A549 (cell line): ENCODE measurements at regions not wholly inside any gene's neighbourhood (a gene's known extent, or its start where the extent isn't known, plus 50 kb on each side); places are given as distances from the start of the nearest gene placed in this dataset.

Experiments
- ATAC-seq, 2 experiments: fragments of 200-7000 bp in 1 of 2; fragments of >200 bp in 1 of 2; cut with Nextera tagmentation in 1 of 2; cut with Tn5 transposase in 1 of 2; 3 replicates each; pipeline versions ENCODE4 v1.8.0 to v1.9.1; 2018 to 2020; ENCODE audit warnings: mild to moderate bottlenecking in 1 of 2, moderate library complexity in 1 of 2
- CTCF ChIA-PET: fragments of 300-600 bp; sonication (Branson Sonifier 250); formaldehyde crosslinking; extraction: SDS; loops from one replicate; lab custom pipeline; 2021; ENCODE audit warnings: antibody characterized with exemption, inconsistent platforms; lab: Yijun Ruan, JAX
- POLR2A ChIA-PET: fragments of 350-600 bp; formaldehyde crosslinking; extraction: SDS; loops from one replicate; lab custom pipeline; 2021; ENCODE audit warnings: antibody characterized with exemption, inconsistent platforms; lab: Yijun Ruan, JAX
- DNase-seq, 2 experiments: peaks; one replicate each; pipeline versions ENCODE4 v3.0.0 to v3.0.0-alpha.2; 2011 to 2016; ENCODE audit warnings: low read depth in 1 of 2, low spot score in 1 of 2
- FAIRE-seq: peaks from 2 replicates; lab custom pipeline; 2011; peaks lifted over from hg19 to GRCh38; lab: Jason Lieb, UNC
- H3K27ac ChIP-seq, 2 experiments: fragments of >200 bp; sonication (Bioruptor Twin); formaldehyde crosslinking; 3 replicates each; pipeline ENCODE4 v1.5.1; 2016 to 2017
- H3K4me1 ChIP-seq: fragments of >200 bp; sonication (Bioruptor Twin); formaldehyde crosslinking; 3 replicates; pipeline ENCODE4 v1.6.1; 2016
- H3K4me2 ChIP-seq: fragments of >200 bp; sonication (Bioruptor Twin); formaldehyde crosslinking; 3 replicates; pipeline ENCODE4 v1.6.1; 2016
- H3K4me3 ChIP-seq: fragments of >200 bp; sonication (Bioruptor Twin); formaldehyde crosslinking; 3 replicates; pipeline ENCODE4 v1.5.1; 2016
- H3K9me3 ChIP-seq: fragments of >200 bp; sonication (Bioruptor Twin); formaldehyde crosslinking; 3 replicates; pipeline ENCODE4 v1.6.1; 2016
- ATOH8 ChIP-seq: fragments of 250-450 bp; sonication (Bioruptor Pico); IDR thresholded peaks from 2 replicates; pipeline ENCODE4 v1.5.0; 2020; ENCODE audit warnings: low read depth, mild to moderate bottlenecking, moderate library complexity
- CEBPB ChIP-seq, 2 experiments: fragments of >200 bp in 1 of 2; sonication (Bioruptor Twin) in 1 of 2; formaldehyde crosslinking in 1 of 2; IDR thresholded peaks; 2 replicates each; pipeline ENCODE4 v1.6.1; 2012 to 2016
- E2F6 ChIP-seq: IDR thresholded peaks from 2 replicates; pipeline ENCODE4 v1.6.1; 2012; ENCODE audit warnings: low read depth, borderline replicate concordance
- EHMT2 ChIP-seq: fragments of 200-600 bp; sonication (generic); IDR thresholded peaks from 2 replicates; pipeline ENCODE4 v1.6.1; 2016; ENCODE audit warnings: antibody characterized with exemption, low read depth, mild to moderate bottlenecking, moderate library complexity
- ELK1 ChIP-seq: fragments of 150-350 bp; IDR thresholded peaks from 2 replicates; pipeline ENCODE4 v1.6.1; 2014; ENCODE audit warnings: low read depth, mild to moderate bottlenecking, low read length
- EP300 ChIP-seq, 2 experiments: fragments of >200 bp; sonication (Bioruptor Twin); formaldehyde crosslinking; IDR thresholded peaks; 2 replicates in 1 of 2; 3 replicates in 1 of 2; pipeline ENCODE4 v1.6.1; 2016 to 2017
- FOSB ChIP-seq: fragments of 250-450 bp; sonication (Bioruptor Pico); IDR thresholded peaks from 2 replicates; pipeline ENCODE4 v1.5.0; 2020; ENCODE audit warnings: mild to moderate bottlenecking, moderate library complexity
- HDAC2 ChIP-seq: fragments of 200-600 bp; sonication (generic); IDR thresholded peaks from 2 replicates; pipeline ENCODE4 v1.6.1; 2016
- HEYL ChIP-seq: fragments of 250-450 bp; sonication (Bioruptor Pico); IDR thresholded peaks from 2 replicates; pipeline ENCODE4 v1.8.0; 2021; ENCODE audit warnings: mild to moderate bottlenecking, moderate library complexity
- HOXB13 ChIP-seq: fragments of 250-450 bp; sonication (Bioruptor Pico); IDR thresholded peaks from 2 replicates; pipeline ENCODE4 v1.5.0; 2020; ENCODE audit warnings: low read depth, mild to moderate bottlenecking, moderate library complexity
- HOXB5 ChIP-seq: fragments of 250-450 bp; sonication (Bioruptor Pico); IDR thresholded peaks from 2 replicates; pipeline ENCODE4 v1.5.0; 2020; ENCODE audit warnings: mild to moderate bottlenecking, moderate library complexity
- JUN ChIP-seq, 2 experiments: fragments of >200 bp; sonication (Bioruptor Twin); formaldehyde crosslinking; IDR thresholded peaks; 2 replicates in 1 of 2; 3 replicates in 1 of 2; pipeline ENCODE4 v1.6.1; 2016 to 2017
- JUNB ChIP-seq: fragments of >200 bp; sonication (Bioruptor Twin); formaldehyde crosslinking; IDR thresholded peaks from 2 replicates; pipeline ENCODE4 v1.6.1; 2016
- MAX ChIP-seq: IDR thresholded peaks from 2 replicates; pipeline ENCODE4 v1.6.1; 2012
- MAZ ChIP-seq: fragments of 150-350 bp; IDR thresholded peaks from 2 replicates; pipeline ENCODE4 v1.6.1; 2014; ENCODE audit warnings: antibody characterized with exemption, low read depth, low read length, borderline replicate concordance
- NFE2L2 ChIP-seq: fragments of 150-350 bp; conservative IDR thresholded peaks from 2 replicates; pipeline ENCODE4 v1.6.1; 2014; ENCODE audit warnings: low read length
- NR3C1 ChIP-seq: fragments of >200 bp; sonication (Bioruptor Twin); formaldehyde crosslinking; IDR thresholded peaks from 3 replicates; pipeline ENCODE4 v1.6.1; 2017
- POLR2A ChIP-seq: IDR thresholded peaks from 2 replicates; pipeline ENCODE4 v1.6.1; 2012; ENCODE audit warnings: mild to moderate bottlenecking, low read length
- POLR2AphosphoS2 ChIP-seq: conservative IDR thresholded peaks from 2 replicates; pipeline ENCODE4 v1.6.1; 2012; ENCODE audit warnings: low read length, improper control_type of control experiment, inconsistent platforms
- RARB ChIP-seq: fragments of 250-450 bp; sonication (Bioruptor Pico); IDR thresholded peaks from 2 replicates; pipeline ENCODE4 v1.8.0; 2021; ENCODE audit warnings: mild to moderate bottlenecking, moderate library complexity
- REST ChIP-seq: fragments of 200-600 bp; sonication (generic); IDR thresholded peaks from 2 replicates; pipeline ENCODE4 v1.6.1; 2016; ENCODE audit warnings: antibody characterized with exemption, mild to moderate bottlenecking, moderate library complexity
- SMC3 ChIP-seq: fragments of >200 bp; sonication (Bioruptor Twin); formaldehyde crosslinking; IDR thresholded peaks from 3 replicates; pipeline ENCODE4 v1.6.1; 2018; ENCODE audit warnings: inconsistent platforms
- SREBF2 ChIP-seq: fragments of 450-650 bp; IDR thresholded peaks from 2 replicates; pipeline ENCODE4 v1.6.1; 2014; ENCODE audit warnings: mild to moderate bottlenecking, moderate library complexity
- TFCP2L1 ChIP-seq: fragments of 250-450 bp; sonication (Bioruptor Pico); IDR thresholded peaks from 2 replicates; pipeline ENCODE4 v1.5.0; 2021; ENCODE audit warnings: mild to moderate bottlenecking
- TP53 ChIP-seq: fragments of 250-450 bp; sonication (Bioruptor Pico); IDR thresholded peaks from 2 replicates; pipeline ENCODE4 v1.5.0; 2021; ENCODE audit warnings: mild to moderate bottlenecking, moderate library complexity
- ZC3H11A ChIP-seq: fragments of 450-650 bp; IDR thresholded peaks from 2 replicates; pipeline ENCODE4 v1.6.1; 2014; ENCODE audit warnings: antibody characterized with exemption, mild to moderate bottlenecking
- ZSCAN20 ChIP-seq: fragments of 250-450 bp; sonication (Bioruptor Pico); IDR thresholded peaks from 2 replicates; pipeline ENCODE4 v1.8.0; 2022; ENCODE audit warnings: mild to moderate bottlenecking, moderate library complexity
- WGBS: methylation state at CpG from one replicate; pipeline ENCODE4 v1.1.6; 2017; ENCODE audit errors: missing lambda C conversion rate; 5-methylcytosine and 5-hydroxymethylcytosine counted together
- TF ChIP-seq, protein P1 (sequence below): IDR thresholded peaks from 2 replicates; pipeline ENCODE4 v1.6.1; 2012

DNA sequence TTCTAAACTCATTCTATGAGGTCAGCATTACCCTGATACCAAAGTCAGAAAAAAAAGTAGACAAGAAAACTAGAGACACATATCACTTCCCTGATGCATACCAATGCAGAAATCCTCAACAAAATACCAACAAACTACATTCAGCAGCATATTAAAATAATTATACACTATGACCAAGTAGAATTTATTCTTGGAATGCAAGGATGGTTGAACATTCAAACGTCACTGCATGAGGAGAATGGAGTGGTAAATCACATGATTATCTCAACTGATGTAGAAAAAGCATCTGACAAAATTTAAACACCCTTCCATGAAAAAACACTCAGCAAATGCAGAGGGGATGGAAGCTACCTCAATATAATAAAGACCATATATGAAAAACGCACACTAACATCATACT, 155.0 kb upstream of the KCNJ18 start:
- H3K4me1 ChIP-seq: no peaks in the 10 kb centered on the region
- CTCF ChIA-PET: no interaction called here
- no peak overlapping the region for H3K4me2 ChIP-seq
- no peak overlapping the region for H3K4me3 ChIP-seq
- WGBS: 73% methylated on average over 2 of the region's 2 CpGs
- FAIRE-seq (peak; percentile 61), DNase-seq (no peak), ATAC-seq (no peak)
- peaks cover 25% of the 10 kb centered on the region; the same call in 2 of the 3 replicates for H3K9me3 ChIP-seq
- POLR2A ChIA-PET: no interaction called here
- H3K27ac ChIP-seq: no peak overlapping the region
- TF ChIP-seq EP300 (IDR thresholded peaks at IDR 0.05) (no peak), NFE2L2 (no peak), REST (no peak), JUN (IDR thresholded peaks at IDR 0.05) (no peak), ZC3H11A (no peak), ATOH8 (CRISPR knock-in tag) (no peak), SREBF2 (no peak), FOSB (no peak), POLR2A (no peak), TFCP2L1 (CRISPR knock-in tag) (no peak), ELK1 (no peak), SMC3 (no peak)
- TF ChIP-seq, protein P1, sequence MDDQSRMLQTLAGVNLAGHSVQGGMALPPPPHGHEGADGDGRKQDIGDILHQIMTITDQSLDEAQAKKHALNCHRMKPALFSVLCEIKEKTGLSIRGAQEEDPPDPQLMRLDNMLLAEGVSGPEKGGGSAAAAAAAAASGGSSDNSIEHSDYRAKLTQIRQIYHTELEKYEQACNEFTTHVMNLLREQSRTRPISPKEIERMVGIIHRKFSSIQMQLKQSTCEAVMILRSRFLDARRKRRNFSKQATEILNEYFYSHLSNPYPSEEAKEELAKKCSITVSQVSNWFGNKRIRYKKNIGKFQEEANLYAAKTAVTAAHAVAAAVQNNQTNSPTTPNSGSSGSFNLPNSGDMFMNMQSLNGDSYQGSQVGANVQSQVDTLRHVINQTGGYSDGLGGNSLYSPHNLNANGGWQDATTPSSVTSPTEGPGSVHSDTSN: no peak

- CTCF ChIA-PET: no interaction called here
- ATAC-seq: no peak
- WGBS: 73% methylated on average over 1 of the region's 1 CpG
These were observed 153.7 kb upstream of the KCNJ18 start for GRCh38 chr17:21538615-21539014.

More at GRCh38 chr17:21538615-21539014, 153.7 kb upstream of the KCNJ18 start:
- Histone ChIP-seq H3K27ac (no peak overlapping the region), H3K9me3 (peaks cover 25% of the 10 kb centered on the region; the same call in 2 of the 3 replicates), H3K4me3 (no peak overlapping the region), H3K4me2 (no peak overlapping the region), H3K4me1 (no peaks in the 10 kb centered on the region)
- TF ChIP-seq NR3C1: no peak
- no peak for TF ChIP-seq E2F6
- no peak for TF ChIP-seq MAZ
- TF ChIP-seq CEBPB (IDR thresholded peaks at IDR 0.05): no peak
- TF ChIP-seq EHMT2: no peak
- TF ChIP-seq POLR2AphosphoS2: no peak
- no peak for TF ChIP-seq HEYL
- no peak for TF ChIP-seq TP53 (CRISPR knock-in tag)
- TF ChIP-seq HOXB5: no peak
- no peak for TF ChIP-seq ZSCAN20 (CRISPR knock-in tag)
- no peak for TF ChIP-seq HOXB13 (CRISPR knock-in tag)
- no peak for TF ChIP-seq ATOH8 (CRISPR knock-in tag)
- TF ChIP-seq HDAC2: no peak
- no peak for TF ChIP-seq NFE2L2
- no peak for TF ChIP-seq MAX
- no peak for TF ChIP-seq JUN (IDR thresholded peaks at IDR 0.05)
- no peak for TF ChIP-seq JUNB
- TF ChIP-seq RARB (CRISPR knock-in tag): no peak
- no peak for DNase-seq
- POLR2A ChIA-PET: no interaction called here
- no peak for FAIRE-seq
